ENCODE measurements at regions not wholly inside any gene's neighbourhood (a gene's known extent, or its start where the extent isn't known, plus 50 kb on each side); places are given as distances from the start of the nearest gene placed in this dataset.

DNA sequence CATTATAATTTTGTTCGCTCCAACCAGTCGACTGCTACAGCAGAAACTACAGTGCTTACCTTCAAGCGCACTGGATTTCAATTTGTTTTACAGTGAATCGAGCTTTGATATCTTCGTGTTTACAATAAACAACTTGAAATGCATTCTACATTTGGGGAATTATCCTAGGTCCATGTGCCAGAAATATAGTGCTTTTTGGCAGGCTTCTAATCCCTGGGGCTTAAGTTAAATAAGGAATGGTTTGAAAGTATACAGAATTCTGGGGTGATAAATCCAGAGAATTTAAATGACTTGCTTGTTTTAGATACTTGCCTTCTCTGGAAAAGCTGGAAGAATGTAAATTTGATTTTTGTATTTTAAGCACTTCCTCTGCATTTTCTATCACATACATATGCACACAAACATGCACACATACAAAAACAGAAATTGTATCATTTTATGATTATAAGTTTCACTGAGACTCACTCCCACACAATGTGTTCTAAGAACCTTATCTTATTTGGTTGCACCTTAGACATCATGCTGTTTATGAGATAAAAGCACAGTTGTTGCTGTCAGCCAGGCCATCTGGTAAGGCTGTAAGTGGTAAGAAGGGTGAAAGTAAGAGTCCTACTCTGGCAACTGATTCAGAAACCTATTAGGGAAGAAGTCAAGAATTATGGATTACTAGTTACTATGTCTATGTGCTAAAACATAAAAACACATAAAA, 347.2 kb upstream of the KCND2 start:
- Histone ChIP-seq H3K4me2 (ENCODE audit: control insufficient read depth, extremely low read depth, insufficient read depth, low read depth, low read length) (no peak overlapping the region), H3K79me2 (ENCODE audit: control insufficient read depth, insufficient read depth, low read length) (no peaks in the 10 kb centered on the region), H3K27me3 (ENCODE audit: control insufficient read depth, extremely low read depth, insufficient read depth, low read length) (no peaks in the 10 kb centered on the region), H3K4me1 (ENCODE audit: control insufficient read depth, extremely low read depth, insufficient read depth, low read length) (no peaks in the 10 kb centered on the region), H3K27ac (ENCODE audit: control insufficient read depth, insufficient read depth, low read length) (no peak overlapping the region), H3K9me1 (ENCODE audit: control insufficient read depth, extremely low read depth, insufficient read depth, low read length) (no peaks in the 10 kb centered on the region), H4K20me1 (ENCODE audit: control insufficient read depth, extremely low read depth, insufficient read depth, low read length) (no peaks in the 10 kb centered on the region), H3K9ac (ENCODE audit: control insufficient read depth, extremely low read depth, insufficient read depth, low read length) (no peak overlapping the region), H2AFZ (ENCODE audit: control insufficient read depth, low read length) (no peak overlapping the region), H3K36me3 (ENCODE audit: control insufficient read depth in 2 of 2, extremely low read depth in 1 of 2, insufficient read depth in 2 of 2, low read length in 2 of 2) (no peaks in the 10 kb centered on the region), H3K4me3 (ENCODE audit: control insufficient read depth in 2 of 3, extremely low read depth in 1 of 3, insufficient read depth in 2 of 3, low read depth in 1 of 3, low read length in 3 of 3) (no peak overlapping the region), H3K9me3 (ENCODE audit: control insufficient read depth, low read depth, low read length) (no peaks in the 10 kb centered on the region)
- DNase-seq (ENCODE audit: low read depth, low spot score) (no peak), FAIRE-seq (no peak)
- TF ChIP-seq EZH2 (IDR thresholded peaks at IDR 0.05; ENCODE audit: low read length), result no peak
- TF ChIP-seq, protein P1, sequence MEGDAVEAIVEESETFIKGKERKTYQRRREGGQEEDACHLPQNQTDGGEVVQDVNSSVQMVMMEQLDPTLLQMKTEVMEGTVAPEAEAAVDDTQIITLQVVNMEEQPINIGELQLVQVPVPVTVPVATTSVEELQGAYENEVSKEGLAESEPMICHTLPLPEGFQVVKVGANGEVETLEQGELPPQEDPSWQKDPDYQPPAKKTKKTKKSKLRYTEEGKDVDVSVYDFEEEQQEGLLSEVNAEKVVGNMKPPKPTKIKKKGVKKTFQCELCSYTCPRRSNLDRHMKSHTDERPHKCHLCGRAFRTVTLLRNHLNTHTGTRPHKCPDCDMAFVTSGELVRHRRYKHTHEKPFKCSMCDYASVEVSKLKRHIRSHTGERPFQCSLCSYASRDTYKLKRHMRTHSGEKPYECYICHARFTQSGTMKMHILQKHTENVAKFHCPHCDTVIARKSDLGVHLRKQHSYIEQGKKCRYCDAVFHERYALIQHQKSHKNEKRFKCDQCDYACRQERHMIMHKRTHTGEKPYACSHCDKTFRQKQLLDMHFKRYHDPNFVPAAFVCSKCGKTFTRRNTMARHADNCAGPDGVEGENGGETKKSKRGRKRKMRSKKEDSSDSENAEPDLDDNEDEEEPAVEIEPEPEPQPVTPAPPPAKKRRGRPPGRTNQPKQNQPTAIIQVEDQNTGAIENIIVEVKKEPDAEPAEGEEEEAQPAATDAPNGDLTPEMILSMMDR (optimal IDR thresholded peaks at IDR 0.05 in 1 of 3, IDR thresholded peaks at IDR 0.05 in 1 of 3, conservative IDR thresholded peaks at IDR 0.05 in 1 of 3; ENCODE audit: extremely low read depth in 1 of 3, insufficient read depth in 2 of 3, low read length in 3 of 3), result no peak
- dilution Hi-C loops (cut with MboI; ENCODE audit: extremely low pct_ligation_motif_present, low sequenced_read_pairs), result no loop called here

DNA sequence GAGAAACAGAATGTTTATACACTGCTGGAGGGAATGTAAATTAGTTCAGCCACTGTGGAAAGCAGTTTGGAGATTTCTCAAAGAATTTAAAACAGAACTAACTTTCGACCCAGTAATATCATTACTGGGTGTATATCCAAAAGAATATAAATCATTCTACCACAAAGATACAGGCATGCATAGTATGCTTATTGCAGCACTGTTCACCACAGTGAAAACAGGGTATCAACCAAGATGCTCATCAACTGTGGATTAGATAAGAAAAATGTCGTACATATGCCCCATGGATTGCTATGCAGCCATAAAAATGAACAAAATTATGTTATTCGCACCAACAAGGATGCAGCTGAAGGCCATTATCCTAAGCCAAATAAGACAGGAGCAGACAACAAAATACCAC, 343.1 kb upstream of the KCND2 start:
- TF ChIP-seq EZH2 (IDR thresholded peaks at IDR 0.05; ENCODE audit: low read length), result no peak
- TF ChIP-seq, protein P1 (optimal IDR thresholded peaks at IDR 0.05 in 1 of 3, IDR thresholded peaks at IDR 0.05 in 1 of 3, conservative IDR thresholded peaks at IDR 0.05 in 1 of 3; ENCODE audit: extremely low read depth in 1 of 3, insufficient read depth in 2 of 3, low read length in 3 of 3), result no peak
- Histone ChIP-seq H4K20me1 (ENCODE audit: control insufficient read depth, extremely low read depth, insufficient read depth, low read length) (no peaks in the 10 kb centered on the region), H3K27ac (ENCODE audit: control insufficient read depth, insufficient read depth, low read length) (no peak overlapping the region), H3K4me2 (ENCODE audit: control insufficient read depth, extremely low read depth, insufficient read depth, low read depth, low read length) (no peak overlapping the region), H3K9me1 (ENCODE audit: control insufficient read depth, extremely low read depth, insufficient read depth, low read length) (no peaks in the 10 kb centered on the region), H3K27me3 (ENCODE audit: control insufficient read depth, extremely low read depth, insufficient read depth, low read length) (no peaks in the 10 kb centered on the region), H2AFZ (ENCODE audit: control insufficient read depth, low read length) (no peak overlapping the region), H3K4me3 (ENCODE audit: control insufficient read depth in 2 of 3, extremely low read depth in 1 of 3, insufficient read depth in 2 of 3, low read depth in 1 of 3, low read length in 3 of 3) (no peak overlapping the region), H3K4me1 (ENCODE audit: control insufficient read depth, extremely low read depth, insufficient read depth, low read length) (no peaks in the 10 kb centered on the region), H3K9ac (ENCODE audit: control insufficient read depth, extremely low read depth, insufficient read depth, low read length) (no peak overlapping the region), H3K79me2 (ENCODE audit: control insufficient read depth, insufficient read depth, low read length) (no peaks in the 10 kb centered on the region), H3K9me3 (ENCODE audit: control insufficient read depth, low read depth, low read length) (no peaks in the 10 kb centered on the region), H3K36me3 (ENCODE audit: control insufficient read depth in 2 of 2, extremely low read depth in 1 of 2, insufficient read depth in 2 of 2, low read length in 2 of 2) (no peaks in the 10 kb centered on the region)
- DNase-seq (ENCODE audit: low read depth, low spot score), result no peak
- dilution Hi-C loops (cut with MboI; ENCODE audit: extremely low pct_ligation_motif_present, low sequenced_read_pairs), result no loop called here
- no peak for FAIRE-seq

Data from keratinocyte (primary cell).